Osteoblast (primary cell): ENCODE measurements at regions not wholly inside any gene's neighbourhood (a gene's known extent, or its start where the extent isn't known, plus 50 kb on each side); places are given as distances from the start of the nearest gene placed in this dataset.

Experiments used
- DNase-seq: peaks from one replicate; pipeline ENCODE4 v3.0.0; 2011; ENCODE audit warnings: low spot score, mixed read lengths; ENCODE audit not compliant: insufficient read length; ENCODE audit errors: missing footprints
- H2AFZ ChIP-seq: 2 replicates; pipeline ENCODE4 v1.6.0; 2011; ENCODE audit warnings: mild to moderate bottlenecking, low read length
- H3K27ac ChIP-seq: 2 replicates; pipeline ENCODE4 v1.5.1; 2011; ENCODE audit warnings: mild to moderate bottlenecking, low read depth, low read length, moderate library complexity
- H3K27me3 ChIP-seq: 2 replicates; pipeline ENCODE4 v1.6.0; 2012; ENCODE audit warnings: mild to moderate bottlenecking, control low read depth, inconsistent platforms, low read length, moderate library complexity; ENCODE audit not compliant: insufficient read depth
- H3K36me3 ChIP-seq: 2 replicates; pipeline ENCODE4 v1.5.1; 2011; ENCODE audit warnings: mild to moderate bottlenecking, low read length, control low read depth, moderate library complexity; ENCODE audit not compliant: insufficient read depth
- H3K4me1 ChIP-seq: 2 replicates; pipeline ENCODE4 v1.5.1; 2011; ENCODE audit warnings: mild to moderate bottlenecking, low read length, control low read depth, moderate library complexity; ENCODE audit not compliant: insufficient read depth
- H3K4me2 ChIP-seq: 2 replicates; pipeline ENCODE4 v1.6.0; 2011; ENCODE audit warnings: mild to moderate bottlenecking, low read length; ENCODE audit not compliant: insufficient read depth
- H3K4me3 ChIP-seq: fragments of 200-600 bp; sonication (generic); 3 replicates; pipeline ENCODE4 v1.5.1; 2012; ENCODE audit warnings: mild to moderate bottlenecking, low read length, inconsistent platforms; ENCODE audit not compliant: insufficient read depth
- H3K79me2 ChIP-seq: 2 replicates; pipeline ENCODE4 v1.6.0; 2012; ENCODE audit warnings: mild to moderate bottlenecking, low read length, control low read depth, inconsistent platforms; ENCODE audit not compliant: insufficient read depth
- H3K9me3 ChIP-seq: 2 replicates; pipeline ENCODE4 v1.5.1; 2011; ENCODE audit warnings: low read depth, low read length, control low read depth
- H4K20me1 ChIP-seq: 2 replicates; pipeline ENCODE4 v1.6.0; 2012; ENCODE audit warnings: mild to moderate bottlenecking, low read length, control low read depth; ENCODE audit not compliant: insufficient read depth
- CTCF ChIP-seq: IDR thresholded peaks from 2 replicates; pipeline ENCODE4 v1.5.1; 2011; ENCODE audit warnings: mild to moderate bottlenecking, low read depth, low read length, moderate library complexity; ENCODE audit errors: extremely low read depth

DNA sequence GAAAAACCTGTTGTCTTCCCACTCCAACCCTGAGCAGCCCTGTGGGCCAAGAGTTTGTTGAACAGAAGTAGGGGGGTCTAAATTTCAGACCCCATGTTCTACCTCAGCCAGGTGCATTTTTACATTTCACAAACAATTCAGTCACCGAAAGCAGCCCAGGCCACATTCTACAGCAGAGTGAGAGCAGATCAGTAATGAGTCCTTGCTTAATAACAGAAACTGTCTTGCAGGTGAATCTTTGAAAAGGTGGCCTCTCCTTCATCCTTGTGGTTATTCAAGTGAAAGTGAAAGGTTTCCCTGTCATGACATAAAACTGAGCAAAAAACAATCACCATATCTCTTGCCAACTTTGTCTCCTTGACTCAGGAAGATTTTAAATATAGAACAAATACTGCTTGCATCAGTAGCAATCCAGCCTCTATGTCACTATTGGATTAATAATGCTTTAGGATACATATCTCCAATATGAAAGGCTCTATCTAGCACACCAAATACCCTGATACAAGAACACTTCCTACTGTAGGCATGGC is 670.2 kb downstream of the DIAPH3 start:
- Histone ChIP-seq H4K20me1 (no peaks in the 10 kb centered on the region), H3K27me3 (peaks cover 9% of the 10 kb centered on the region), H3K36me3 (no peaks in the 10 kb centered on the region), H3K9me3 (no peaks in the 10 kb centered on the region), H3K79me2 (no peaks in the 10 kb centered on the region), H2AFZ (no peak overlapping the region), H3K4me1 (no peaks in the 10 kb centered on the region), H3K4me2 (no peak overlapping the region), H3K4me3 (no peak overlapping the region), H3K27ac (no peak overlapping the region)
- no peak for TF ChIP-seq CTCF
- DNase-seq: no peak

GRCh38 chr13:59494151-59494550 is 669.6 kb downstream of the DIAPH3 start:
- Histone ChIP-seq H3K27me3 (peaks cover 9% of the 10 kb centered on the region), H3K4me2 (no peak overlapping the region), H4K20me1 (no peaks in the 10 kb centered on the region), H3K27ac (no peak overlapping the region), H3K9me3 (no peaks in the 10 kb centered on the region), H3K79me2 (no peaks in the 10 kb centered on the region), H3K36me3 (no peaks in the 10 kb centered on the region), H3K4me3 (no peak overlapping the region), H3K4me1 (no peaks in the 10 kb centered on the region), H2AFZ (no peak overlapping the region)
- no peak for TF ChIP-seq CTCF
- DNase-seq: no peak

DNA sequence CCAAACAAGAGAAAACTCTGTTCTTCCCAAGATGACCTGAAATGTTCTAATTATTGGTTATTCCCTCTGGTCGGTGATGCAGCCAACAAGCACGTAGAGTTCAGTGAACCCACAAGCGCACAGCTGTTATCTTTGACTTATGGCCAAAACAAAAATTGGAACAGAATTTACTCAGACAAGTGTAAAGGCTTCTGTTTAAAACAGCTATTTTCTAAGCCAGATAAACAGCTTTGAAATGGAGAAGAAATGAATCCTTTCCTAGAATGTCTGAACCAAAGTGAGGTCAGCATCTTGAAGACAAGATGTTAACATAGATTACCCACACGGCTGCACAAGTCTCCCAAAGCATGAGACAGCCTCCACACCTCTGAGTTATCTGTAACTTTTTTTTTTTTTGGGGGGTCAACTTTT is 669.2 kb downstream of the DIAPH3 start:
- Histone ChIP-seq H3K4me1 (no peaks in the 10 kb centered on the region), H3K9me3 (no peaks in the 10 kb centered on the region), H3K4me3 (no peak overlapping the region), H3K36me3 (no peaks in the 10 kb centered on the region), H3K27me3 (peaks cover 9% of the 10 kb centered on the region), H3K27ac (no peak overlapping the region), H4K20me1 (no peaks in the 10 kb centered on the region), H2AFZ (no peak overlapping the region), H3K79me2 (no peaks in the 10 kb centered on the region), H3K4me2 (no peak overlapping the region)
- DNase-seq: no peak
- no peak for TF ChIP-seq CTCF

GRCh38 chr13:59495299-59495698 is 668.4 kb downstream of the DIAPH3 start:
- H2AFZ ChIP-seq: no peak overlapping the region
- no peaks in the 10 kb centered on the region for H3K36me3 ChIP-seq
- DNase-seq: no peak
- no peaks in the 10 kb centered on the region for H4K20me1 ChIP-seq
- no peak overlapping the region for H3K27ac ChIP-seq
- no peak overlapping the region for H3K4me3 ChIP-seq
- H3K79me2 ChIP-seq: no peaks in the 10 kb centered on the region
- no peaks in the 10 kb centered on the region for H3K9me3 ChIP-seq
- peaks cover 4% of the 10 kb centered on the region for H3K27me3 ChIP-seq
- H3K4me2 ChIP-seq: no peak overlapping the region
- no peak for TF ChIP-seq CTCF
- no peaks in the 10 kb centered on the region for H3K4me1 ChIP-seq
